NOMO-1 (cell line): ENCODE measurements at regions not wholly inside any gene's neighbourhood (a gene's known extent, or its start where the extent isn't known, plus 50 kb on each side); places are given as distances from the start of the nearest gene placed in this dataset.
"Not testable (repeated sequence)": the region's sequence is repeated elsewhere in the genome, so short reads cannot be mapped to it uniquely, and the experiment has no call there.

Source experiments
- DNase-seq, 2 experiments: peaks; one replicate each; lab custom pipeline; 2025; ENCODE audit not compliant: unreplicated experiment in 2 of 2; lab: John Stamatoyannopoulos, UW

GRCh38 chr6:141790921-141791320 lies 341.8 kb upstream of the GJE1 start:
- DNase-seq: no peak

GRCh38 chr6:141788096-141788495 lies 344.6 kb upstream of the GJE1 start:
- no peak for DNase-seq

GRCh38 chr6:141783585-141783984 lies 349.1 kb upstream of the GJE1 start:
- no peak for DNase-seq

GRCh38 chr6:141780296-141780695 lies 352.4 kb upstream of the GJE1 start:
- no peak for DNase-seq

- DNase-seq: no peak
Observed at GRCh38 chr6:141764388-141764787, 368.3 kb upstream of the GJE1 start.

GRCh38 chr6:141758430-141758829 lies 374.3 kb upstream of the GJE1 start:
- no peak for DNase-seq

- DNase-seq: no peak
Observed at GRCh38 chr6:141753180-141753579, 379.5 kb upstream of the GJE1 start.

GRCh38 chr6:141752677-141753076 lies 380.0 kb upstream of the GJE1 start:
- DNase-seq: no peak

GRCh38 chr6:141746324-141746723 lies 386.4 kb upstream of the GJE1 start:
- not testable (repeated sequence) for DNase-seq

GRCh38 chr6:141744971-141745370 lies 387.8 kb upstream of the GJE1 start:
- no peak for DNase-seq

GRCh38 chr6:141744194-141744925 lies 388.4 kb upstream of the GJE1 start:
- DNase-seq: no peak

GRCh38 chr6:141736104-141736503 lies 396.6 kb upstream of the GJE1 start:
- DNase-seq: no peak

- no peak for DNase-seq
Observed at GRCh38 chr6:141735126-141735525, 397.6 kb upstream of the GJE1 start.

- no peak for DNase-seq
Observed at GRCh38 chr6:141734071-141734840, 398.5 kb upstream of the GJE1 start.

- DNase-seq: no peak
Observed at GRCh38 chr6:141729146-141729545, 403.6 kb upstream of the GJE1 start.

GRCh38 chr6:141728330-141728729 lies 404.4 kb upstream of the GJE1 start:
- no peak for DNase-seq

- DNase-seq: no peak
Observed at GRCh38 chr6:141726248-141726647, 406.5 kb upstream of the GJE1 start.

GRCh38 chr6:141724731-141725130 lies 408.0 kb upstream of the GJE1 start:
- DNase-seq: no peak

GRCh38 chr6:141719476-141719875 lies 413.2 kb upstream of the GJE1 start:
- DNase-seq: no peak

- DNase-seq: no peak
Observed at GRCh38 chr6:141705431-141705830, 427.3 kb upstream of the GJE1 start.

GRCh38 chr6:141704151-141704550 lies 428.6 kb upstream of the GJE1 start:
- no peak for DNase-seq

- no peak for DNase-seq
Observed at GRCh38 chr6:141701732-141702131, 431.0 kb upstream of the GJE1 start.
